OCI-LY3 (cell line): ENCODE measurements at regions not wholly inside any gene's neighbourhood (a gene's known extent, or its start where the extent isn't known, plus 50 kb on each side); places are given as distances from the start of the nearest gene placed in this dataset.

Source experiments
- H2AFZ ChIP-seq: fragments of 200-600, 300-600 bp; shearing (Covaris generic); 2 replicates; pipeline ENCODE4 v1.6.0; 2014; ENCODE audit warnings: antibody characterized with exemption, low read depth, low read length
- H3K27ac ChIP-seq: fragments of 200-600, 300-600 bp; sonication (generic); 2 replicates; pipeline ENCODE4 v1.5.1; 2014; ENCODE audit warnings: mild to moderate bottlenecking, low read length, moderate library complexity, mixed read lengths
- H3K27me3 ChIP-seq: fragments of 200-600, 300-600 bp; sonication (generic); 2 replicates; pipeline ENCODE4 v1.6.1; 2014; ENCODE audit warnings: low read depth, low read length, mixed read lengths
- H3K36me3 ChIP-seq: fragments of 200-600, 300-600 bp; sonication (generic); replicated peaks from 2 replicates; pipeline ENCODE3; 2014; ENCODE audit warnings: low read depth, low read length, mixed read lengths
- H3K4me1 ChIP-seq: fragments of 300-600, 200-600 bp; sonication (generic); 2 replicates; pipeline ENCODE4 v1.6.1; 2014; ENCODE audit warnings: low read length, mixed read lengths
- H3K4me2 ChIP-seq: fragments of 200-600, 300-600 bp; sonication (generic); 2 replicates; pipeline ENCODE4 v1.6.1; 2014; ENCODE audit warnings: low read length, mixed read lengths
- H3K4me3 ChIP-seq: fragments of 300-600, 200-600 bp; sonication (generic); 2 replicates; pipeline ENCODE4 v1.5.1; 2014; ENCODE audit warnings: antibody characterized with exemption, mild to moderate bottlenecking, low read length, moderate library complexity
- H3K79me2 ChIP-seq: fragments of 300-600, 200-600 bp; shearing (Covaris generic); 2 replicates; pipeline ENCODE4 v1.6.1; 2014; ENCODE audit warnings: mild to moderate bottlenecking, low read length, mixed read lengths
- H3K9ac ChIP-seq: fragments of 300-600, 200-600 bp; shearing (Covaris generic); 2 replicates; pipeline ENCODE4 v1.6.0; 2014; ENCODE audit warnings: mild to moderate bottlenecking, low read length, moderate library complexity
- H3K9me3 ChIP-seq: fragments of 200-600, 300-600 bp; shearing (Covaris generic); 2 replicates; pipeline ENCODE4 v1.6.1; 2014; ENCODE audit warnings: low read length, mixed read lengths; ENCODE audit not compliant: insufficient read depth
- H4K20me1 ChIP-seq: fragments of 200-600, 300-600 bp; sonication (generic); 2 replicates; pipeline ENCODE4 v1.6.1; 2016; ENCODE audit warnings: low read length, mixed read lengths; ENCODE audit not compliant: insufficient read depth
- CTCF ChIP-seq: fragments of 200-600, 300-600 bp; sonication (generic); IDR thresholded peaks from 2 replicates; pipeline ENCODE4 v1.5.1; 2014; ENCODE audit warnings: antibody characterized with exemption, low read length, low read depth
- EZH2phosphoT487 ChIP-seq: fragments of 200-600 bp; shearing (Covaris generic); IDR thresholded peaks from 2 replicates; pipeline ENCODE4 v1.6.1; 2018; ENCODE audit warnings: antibody characterized with exemption, mixed run types, low read depth

DNA sequence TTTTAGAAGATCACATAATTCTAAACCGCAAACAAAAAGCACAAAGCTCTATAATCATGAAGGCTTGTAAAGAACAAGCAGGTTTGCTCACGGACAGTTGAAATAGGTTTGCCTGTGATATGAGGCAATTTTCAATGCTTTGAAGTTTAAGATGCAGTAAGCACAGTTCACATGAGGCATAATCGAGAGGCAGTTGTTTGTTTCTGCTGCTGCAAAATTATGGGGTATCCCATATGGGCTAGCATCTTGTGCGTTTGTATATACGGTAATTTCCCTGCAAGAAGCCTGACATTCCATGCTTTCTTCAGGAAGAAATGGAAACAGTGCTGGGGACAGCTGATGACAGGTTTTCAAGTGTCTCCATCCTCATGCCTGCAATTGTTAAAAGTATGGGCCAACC lies 94.6 kb upstream of the MC3R start:
- no peak for TF ChIP-seq CTCF
- no peak for TF ChIP-seq EZH2phosphoT487
- peaks cover under 1% of the 10 kb centered on the region for H3K4me1 ChIP-seq
- no peaks in the 10 kb centered on the region for H3K79me2 ChIP-seq

DNA sequence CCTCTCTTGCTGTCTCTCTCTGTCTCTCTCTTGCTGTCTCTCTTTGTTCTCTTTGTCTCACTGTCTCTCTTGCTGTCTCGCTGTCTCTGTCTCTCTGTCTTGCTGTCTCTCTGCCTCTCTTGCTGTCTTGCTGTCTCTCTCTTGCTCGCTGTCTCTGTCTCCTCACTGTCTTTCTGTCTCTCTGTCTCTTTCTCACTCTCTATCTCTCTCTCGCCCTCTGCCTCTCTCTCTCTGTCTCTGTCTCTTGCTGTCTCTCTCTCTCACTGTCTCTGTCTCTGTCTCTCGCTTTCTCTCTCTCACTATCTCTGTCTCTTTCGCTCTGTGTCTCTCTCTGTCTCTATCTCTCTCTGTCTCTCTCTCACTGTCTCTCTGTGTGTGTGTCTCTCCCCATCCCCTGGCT lies 92.9 kb upstream of the MC3R start:
- H3K36me3 ChIP-seq = no peaks in the 10 kb centered on the region
- no peaks in the 10 kb centered on the region for H4K20me1 ChIP-seq
- H3K79me2 ChIP-seq = no peaks in the 10 kb centered on the region
- H3K9me3 ChIP-seq = no peaks in the 10 kb centered on the region
- no peak overlapping the region for H3K9ac ChIP-seq
- H3K4me2 ChIP-seq = no peak overlapping the region
- H3K27me3 ChIP-seq = peaks cover 58% of the 10 kb centered on the region
- no peak overlapping the region for H2AFZ ChIP-seq
- no peak overlapping the region for H3K27ac ChIP-seq
- H3K4me3 ChIP-seq = no peak overlapping the region
- no peak for TF ChIP-seq CTCF
- no peak for TF ChIP-seq EZH2phosphoT487
- no peaks in the 10 kb centered on the region for H3K4me1 ChIP-seq

More for the DNA sequence above, 94.6 kb upstream of the MC3R start:
- Histone ChIP-seq H3K9ac (no peak overlapping the region), H3K27ac (no peak overlapping the region), H3K4me2 (no peak overlapping the region), H3K27me3 (peaks cover 60% of the 10 kb centered on the region), H3K4me3 (no peak overlapping the region), H3K36me3 (no peaks in the 10 kb centered on the region), H2AFZ (no peak overlapping the region), H4K20me1 (no peaks in the 10 kb centered on the region), H3K9me3 (no peaks in the 10 kb centered on the region)

DNA sequence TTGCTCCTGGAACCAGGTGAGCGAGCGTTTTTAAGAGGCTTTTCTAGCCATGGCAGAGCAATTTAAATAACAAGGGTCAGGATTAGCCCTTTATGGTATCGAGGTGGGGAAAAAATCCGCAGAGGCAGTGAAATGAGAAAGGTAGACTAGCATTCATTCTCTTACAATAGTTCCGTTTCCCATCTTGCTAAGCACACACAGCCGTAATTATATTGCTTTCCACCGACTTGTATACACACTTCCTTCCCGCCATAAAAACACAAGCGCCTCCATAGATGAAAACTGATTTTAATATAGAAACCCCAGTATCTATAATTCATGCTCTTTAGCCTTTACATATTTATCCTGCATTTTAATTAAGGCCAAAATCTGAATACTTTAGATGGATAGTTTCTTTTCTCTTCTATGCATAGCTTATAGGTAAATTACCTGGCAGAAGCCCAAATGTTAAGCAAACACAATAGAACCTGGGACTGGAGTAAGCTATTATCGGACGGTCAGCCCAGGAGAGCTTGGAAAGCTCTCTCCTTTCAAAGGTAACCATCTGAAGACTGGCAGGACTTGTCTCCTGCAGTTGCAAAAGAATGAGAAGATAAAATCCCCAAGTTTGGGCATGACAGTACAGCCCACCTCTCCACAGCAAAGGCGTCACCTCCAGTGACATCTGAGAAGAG lies 90.9 kb upstream of the MC3R start:
- no peaks in the 10 kb centered on the region for H3K9me3 ChIP-seq
- H3K4me2 ChIP-seq = no peak overlapping the region
- H3K27me3 ChIP-seq = peaks cover 49% of the 10 kb centered on the region
- no peak overlapping the region for H2AFZ ChIP-seq
- H3K4me1 ChIP-seq = no peaks in the 10 kb centered on the region
- TF ChIP-seq EZH2phosphoT487 (no peak), CTCF (no peak)
- no peaks in the 10 kb centered on the region for H3K79me2 ChIP-seq
- no peaks in the 10 kb centered on the region for H4K20me1 ChIP-seq
- no peaks in the 10 kb centered on the region for H3K36me3 ChIP-seq
- no peak overlapping the region for H3K27ac ChIP-seq
- H3K4me3 ChIP-seq = no peak overlapping the region
- no peak overlapping the region for H3K9ac ChIP-seq

DNA sequence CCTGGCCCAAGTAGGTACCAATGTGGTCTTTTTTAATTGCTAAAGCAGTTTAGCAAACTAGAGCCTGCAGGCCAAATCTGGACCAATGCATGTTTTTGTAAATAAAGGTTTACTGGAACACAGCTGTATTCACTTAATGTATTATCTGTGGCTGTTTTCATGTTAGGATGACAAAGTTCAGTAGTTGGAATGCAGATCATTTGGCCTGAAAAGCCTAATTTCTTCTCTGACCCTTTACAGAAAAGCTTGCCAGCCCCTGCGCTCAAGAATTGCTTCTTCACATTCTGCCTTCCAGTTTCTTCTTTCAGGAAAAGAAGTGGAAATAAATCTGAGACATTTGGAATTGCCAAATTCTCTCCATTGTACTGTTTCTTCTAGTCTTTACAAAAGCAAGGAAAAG lies 90.0 kb upstream of the MC3R start:
- no peak overlapping the region for H3K4me2 ChIP-seq
- no peaks in the 10 kb centered on the region for H4K20me1 ChIP-seq
- H3K36me3 ChIP-seq = no peaks in the 10 kb centered on the region
- no peaks in the 10 kb centered on the region for H3K4me1 ChIP-seq
- H3K4me3 ChIP-seq = no peak overlapping the region
- H3K9me3 ChIP-seq = no peaks in the 10 kb centered on the region
- no peaks in the 10 kb centered on the region for H3K79me2 ChIP-seq
- H2AFZ ChIP-seq = no peak overlapping the region
- H3K9ac ChIP-seq = no peak overlapping the region
- peaks cover 47% of the 10 kb centered on the region for H3K27me3 ChIP-seq
- TF ChIP-seq CTCF = no peak
- no peak for TF ChIP-seq EZH2phosphoT487
- no peak overlapping the region for H3K27ac ChIP-seq
